Heart left ventricle (tissue), 13 donors: ENCODE measurements at regions not wholly inside any gene's neighbourhood (a gene's known extent, or its start where the extent isn't known, plus 50 kb on each side); places are given as distances from the start of the nearest gene placed in this dataset.

ENCODE experiments used
- POLR2A ChIP-seq, 2 donors: fragments of 450-650 bp; IDR thresholded peaks; one replicate each; pipeline ENCODE4 v1.6.1; 2017; ENCODE audit warnings: antibody characterized with exemption in 2 of 2, mild to moderate bottlenecking in 2 of 2, moderate library complexity in 2 of 2
- TF ChIP-seq, protein P1 (sequence below), 12 donors: fragments of 200-600 bp; sonication (generic) in 4 of 12; IDR thresholded peaks; one replicate each; pipeline versions ENCODE4 v1.5.0 to v1.8.0; 2018 to 2022; ENCODE audit warnings: antibody characterized with exemption in 12 of 12, mild to moderate bottlenecking in 5 of 12
- donor health status: ischemic (EF 13 %, LVEDD 7.1; RV severe dilation, severe dysfunction).
- donor health status: DM: no; HTN: yes; CAD: no.
- donor health status: DM: no; HTN: no; CAD: no.
- donor health status: ischemic (EF 25% LVEDD 6.9; RV normal size, moderate dysfunction).
- donor health status: ischemic (EF 25% LVEDD 5.7; RV mildly dilated, moderate dysfunction).
- donor health status: ischemic (EF 35%, LVEDD 5.7; RV mildly dilated, moderate dysfunction).
- donor health status: nonischemic (EF 11% LVEDD 7.7; RV severe dilation, severe dysfunction).
- donor health status: DM: yes; HTN: yes; CAD: no.
- donor health status: PGD.
- donor health status: ischemic (EF 29% LVEDD 5.4; RV normal size, mild dysfunction).
- donor health status: nonischemic (EF 23%, LVEDD 6.1; RV moderate dilation, normal function).

DNA sequence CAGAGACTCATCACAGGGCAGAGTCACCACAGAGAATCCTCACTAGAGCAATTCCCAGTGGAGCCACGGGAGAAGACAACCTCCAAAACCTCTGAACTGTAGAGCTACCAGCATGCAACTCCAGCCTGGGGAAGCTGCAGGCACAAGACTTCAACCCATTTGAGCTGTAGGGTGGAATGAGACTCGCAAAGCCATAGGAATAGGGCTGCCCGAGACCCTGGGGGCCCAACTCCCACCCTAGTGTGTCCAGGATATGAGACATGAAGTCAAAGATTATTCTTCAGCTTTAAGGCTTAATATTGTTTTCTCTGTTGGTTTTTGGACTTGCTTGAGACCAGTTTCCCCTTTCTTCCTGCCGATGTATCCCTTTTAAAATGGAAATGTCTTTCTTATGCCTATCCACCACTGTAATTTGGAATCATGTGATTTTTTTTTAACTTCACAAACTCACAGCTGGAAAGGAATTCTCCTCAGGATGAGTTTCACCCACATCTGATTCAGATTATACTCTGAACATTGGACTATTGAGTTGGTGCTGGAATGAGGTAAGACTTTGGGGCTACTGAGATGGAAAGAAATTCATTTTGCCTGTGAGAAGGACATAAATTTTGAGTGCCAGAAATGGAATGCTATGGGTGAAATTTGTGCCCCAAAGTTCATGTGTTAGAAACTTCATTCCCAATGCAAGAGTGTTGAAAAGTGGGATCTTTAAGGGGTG is 59.6 kb upstream of the ST6GALNAC5 start:
- TF ChIP-seq, protein P1, sequence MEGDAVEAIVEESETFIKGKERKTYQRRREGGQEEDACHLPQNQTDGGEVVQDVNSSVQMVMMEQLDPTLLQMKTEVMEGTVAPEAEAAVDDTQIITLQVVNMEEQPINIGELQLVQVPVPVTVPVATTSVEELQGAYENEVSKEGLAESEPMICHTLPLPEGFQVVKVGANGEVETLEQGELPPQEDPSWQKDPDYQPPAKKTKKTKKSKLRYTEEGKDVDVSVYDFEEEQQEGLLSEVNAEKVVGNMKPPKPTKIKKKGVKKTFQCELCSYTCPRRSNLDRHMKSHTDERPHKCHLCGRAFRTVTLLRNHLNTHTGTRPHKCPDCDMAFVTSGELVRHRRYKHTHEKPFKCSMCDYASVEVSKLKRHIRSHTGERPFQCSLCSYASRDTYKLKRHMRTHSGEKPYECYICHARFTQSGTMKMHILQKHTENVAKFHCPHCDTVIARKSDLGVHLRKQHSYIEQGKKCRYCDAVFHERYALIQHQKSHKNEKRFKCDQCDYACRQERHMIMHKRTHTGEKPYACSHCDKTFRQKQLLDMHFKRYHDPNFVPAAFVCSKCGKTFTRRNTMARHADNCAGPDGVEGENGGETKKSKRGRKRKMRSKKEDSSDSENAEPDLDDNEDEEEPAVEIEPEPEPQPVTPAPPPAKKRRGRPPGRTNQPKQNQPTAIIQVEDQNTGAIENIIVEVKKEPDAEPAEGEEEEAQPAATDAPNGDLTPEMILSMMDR (IDR thresholded peaks at IDR 0.05) = no peak
- TF ChIP-seq POLR2A (IDR thresholded peaks at IDR 0.05) = no peak
